GM12865 (cell line): ENCODE measurements at regions not wholly inside any gene's neighbourhood (a gene's known extent, or its start where the extent isn't known, plus 50 kb on each side); places are given as distances from the start of the nearest gene placed in this dataset.
"Not testable (repeated sequence)": the region's sequence is repeated elsewhere in the genome, so short reads cannot be mapped to it uniquely, and the experiment has no call there.

Experiments
- DNase-seq: peaks from one replicate; pipeline ENCODE4 v3.0.0; 2010; ENCODE audit warnings: low read depth
- H3K4me3 ChIP-seq: 2 replicates; pipeline ENCODE4 v1.5.1; 2011; ENCODE audit warnings: mild to moderate bottlenecking, low read depth, low read length, control low read depth
- TF ChIP-seq, protein P1 (sequence below): IDR thresholded peaks from 2 replicates; pipeline ENCODE4 v1.5.1; 2011; ENCODE audit warnings: low read length, control low read depth, low read depth, inconsistent platforms; ENCODE audit not compliant: insufficient read depth; ENCODE audit errors: missing control alignments

DNA sequence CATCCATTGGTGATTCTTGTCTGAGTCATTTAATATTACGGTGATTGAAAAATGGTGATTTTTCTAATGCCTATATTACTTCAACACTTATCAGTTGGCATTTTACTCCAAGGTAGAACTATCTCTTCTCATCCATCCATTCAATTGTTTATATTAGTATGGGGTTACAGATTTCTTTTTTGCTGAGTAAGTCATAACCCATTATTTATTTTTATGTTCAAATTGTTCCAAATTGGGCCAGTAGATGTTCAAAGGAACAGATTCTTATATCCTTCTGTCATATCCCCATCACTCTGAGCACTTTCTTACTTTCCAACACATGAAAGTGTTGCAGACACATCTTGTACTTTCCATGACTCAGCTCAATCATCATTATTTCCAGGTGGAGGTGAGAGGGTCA, 466.8 kb upstream of the CAMK1G start:
- DNase-seq, result no peak
- TF ChIP-seq, protein P1, sequence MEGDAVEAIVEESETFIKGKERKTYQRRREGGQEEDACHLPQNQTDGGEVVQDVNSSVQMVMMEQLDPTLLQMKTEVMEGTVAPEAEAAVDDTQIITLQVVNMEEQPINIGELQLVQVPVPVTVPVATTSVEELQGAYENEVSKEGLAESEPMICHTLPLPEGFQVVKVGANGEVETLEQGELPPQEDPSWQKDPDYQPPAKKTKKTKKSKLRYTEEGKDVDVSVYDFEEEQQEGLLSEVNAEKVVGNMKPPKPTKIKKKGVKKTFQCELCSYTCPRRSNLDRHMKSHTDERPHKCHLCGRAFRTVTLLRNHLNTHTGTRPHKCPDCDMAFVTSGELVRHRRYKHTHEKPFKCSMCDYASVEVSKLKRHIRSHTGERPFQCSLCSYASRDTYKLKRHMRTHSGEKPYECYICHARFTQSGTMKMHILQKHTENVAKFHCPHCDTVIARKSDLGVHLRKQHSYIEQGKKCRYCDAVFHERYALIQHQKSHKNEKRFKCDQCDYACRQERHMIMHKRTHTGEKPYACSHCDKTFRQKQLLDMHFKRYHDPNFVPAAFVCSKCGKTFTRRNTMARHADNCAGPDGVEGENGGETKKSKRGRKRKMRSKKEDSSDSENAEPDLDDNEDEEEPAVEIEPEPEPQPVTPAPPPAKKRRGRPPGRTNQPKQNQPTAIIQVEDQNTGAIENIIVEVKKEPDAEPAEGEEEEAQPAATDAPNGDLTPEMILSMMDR, result no peak
- no peak overlapping the region for H3K4me3 ChIP-seq

DNA sequence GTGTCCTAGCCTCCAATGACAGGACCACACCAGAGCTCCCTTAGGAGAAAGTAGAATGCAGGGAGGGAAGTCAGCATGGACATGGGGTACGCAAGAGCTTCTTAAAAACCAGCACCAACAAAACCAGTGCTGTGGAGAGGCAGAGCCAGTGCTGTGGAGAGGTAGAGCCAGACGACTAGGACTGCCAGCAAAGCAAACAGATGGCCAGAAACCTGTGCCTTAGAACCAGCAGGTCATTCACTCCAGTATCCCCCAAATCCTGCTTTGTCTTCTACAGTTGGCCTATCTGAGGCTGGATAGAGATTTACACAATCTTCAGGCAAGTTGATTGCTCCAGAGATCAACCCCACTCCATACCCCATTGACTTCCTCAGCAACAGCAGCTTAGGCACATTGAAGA, 459.9 kb upstream of the CAMK1G start:
- TF ChIP-seq, protein P1, result no peak
- no peak for DNase-seq
- H3K4me3 ChIP-seq, result no peak overlapping the region

- H3K4me3 ChIP-seq, DNase-seq: not testable (repeated sequence)
Measured at GRCh38 chr1:209129091-209129490, 454.4 kb upstream of the CAMK1G start.

DNA sequence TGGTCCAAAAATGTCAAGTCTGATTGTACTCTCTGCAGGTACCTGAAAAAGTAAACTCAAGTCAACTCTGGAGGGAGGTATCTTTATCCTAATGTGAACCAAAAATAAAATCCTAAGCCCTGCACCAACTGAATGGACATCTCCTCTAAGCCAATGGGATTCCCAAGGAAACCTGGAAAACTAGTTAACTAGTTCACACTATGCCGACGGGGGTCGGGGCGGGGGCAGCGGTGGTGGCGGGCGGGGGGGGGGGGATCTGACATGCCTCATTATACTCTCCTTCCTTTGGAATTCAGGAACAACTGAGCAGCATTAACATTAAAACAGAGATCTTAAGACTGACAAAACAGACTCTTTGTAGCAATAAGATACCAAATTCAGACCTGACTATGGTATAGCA, 452.6 kb upstream of the CAMK1G start:
- DNase-seq, result no peak
- H3K4me3 ChIP-seq, result no peak overlapping the region
- TF ChIP-seq, protein P1, result no peak

DNA sequence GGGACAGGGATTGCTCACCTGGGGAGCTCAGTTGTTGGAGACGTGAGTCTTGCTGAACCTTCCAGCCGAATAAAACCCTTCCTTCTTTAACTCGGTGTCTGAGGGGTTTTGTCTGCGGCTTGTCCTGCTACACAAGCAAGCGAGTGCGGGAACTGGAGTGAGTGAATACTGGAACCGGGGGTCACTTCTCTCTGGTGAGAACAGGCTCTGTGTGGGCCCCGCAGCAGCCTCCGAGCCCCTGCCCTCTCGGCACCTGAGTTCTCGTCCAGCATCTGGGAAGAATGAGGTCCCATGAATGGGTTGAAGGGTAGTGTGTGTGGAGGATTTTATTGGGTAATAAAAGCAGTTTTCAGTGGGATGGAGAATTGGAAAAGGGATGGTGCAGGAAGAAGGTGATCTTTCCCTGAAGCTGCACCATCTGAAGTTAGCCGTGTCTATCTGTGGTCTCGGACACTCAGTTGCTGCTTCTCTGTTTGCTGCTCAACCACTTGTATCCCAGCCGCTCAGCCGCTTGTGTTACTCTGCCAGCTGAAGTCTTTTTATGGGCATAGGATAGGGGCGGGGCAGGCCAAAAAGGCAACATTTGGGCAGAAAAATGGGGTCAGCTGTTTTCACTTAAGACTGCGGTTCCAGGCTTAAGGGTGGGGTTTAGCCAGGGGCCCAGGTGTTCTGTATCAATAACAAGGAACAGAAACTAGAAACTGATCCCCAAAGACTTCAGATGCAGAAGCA, 450.6 kb upstream of the CAMK1G start:
- no peak overlapping the region for H3K4me3 ChIP-seq
- no peak for DNase-seq
- TF ChIP-seq, protein P1, result no peak

GRCh38 chr1:209134001-209134400, 449.5 kb upstream of the CAMK1G start:
- no peak overlapping the region for H3K4me3 ChIP-seq
- TF ChIP-seq, protein P1, result no peak
- peak; percentile 83 for DNase-seq

DNA sequence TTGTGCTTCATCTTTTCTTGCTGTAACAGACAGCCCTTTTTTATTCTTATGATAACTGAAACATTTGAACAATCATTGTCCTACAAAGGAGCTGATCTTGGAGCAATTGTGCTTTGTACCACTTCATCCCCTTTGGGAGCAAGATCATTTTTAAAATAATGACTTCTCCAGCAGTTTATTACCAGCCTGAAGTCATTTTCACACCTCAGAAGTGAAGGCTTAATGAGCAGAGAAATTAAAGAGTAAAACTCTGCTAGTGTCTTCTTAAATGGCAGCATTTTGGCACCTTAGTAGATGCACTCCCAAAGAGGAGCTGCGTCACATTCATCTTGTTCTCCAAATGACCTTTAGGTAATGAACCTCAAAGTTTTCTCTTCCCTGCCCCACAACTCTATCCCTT, 439.6 kb upstream of the CAMK1G start:
- TF ChIP-seq, protein P1, result no peak
- DNase-seq, result no peak
- no peak overlapping the region for H3K4me3 ChIP-seq
